ENCODE measurements at regions not wholly inside any gene's neighbourhood (a gene's known extent, or its start where the extent isn't known, plus 50 kb on each side); places are given as distances from the start of the nearest gene placed in this dataset.

DNA sequence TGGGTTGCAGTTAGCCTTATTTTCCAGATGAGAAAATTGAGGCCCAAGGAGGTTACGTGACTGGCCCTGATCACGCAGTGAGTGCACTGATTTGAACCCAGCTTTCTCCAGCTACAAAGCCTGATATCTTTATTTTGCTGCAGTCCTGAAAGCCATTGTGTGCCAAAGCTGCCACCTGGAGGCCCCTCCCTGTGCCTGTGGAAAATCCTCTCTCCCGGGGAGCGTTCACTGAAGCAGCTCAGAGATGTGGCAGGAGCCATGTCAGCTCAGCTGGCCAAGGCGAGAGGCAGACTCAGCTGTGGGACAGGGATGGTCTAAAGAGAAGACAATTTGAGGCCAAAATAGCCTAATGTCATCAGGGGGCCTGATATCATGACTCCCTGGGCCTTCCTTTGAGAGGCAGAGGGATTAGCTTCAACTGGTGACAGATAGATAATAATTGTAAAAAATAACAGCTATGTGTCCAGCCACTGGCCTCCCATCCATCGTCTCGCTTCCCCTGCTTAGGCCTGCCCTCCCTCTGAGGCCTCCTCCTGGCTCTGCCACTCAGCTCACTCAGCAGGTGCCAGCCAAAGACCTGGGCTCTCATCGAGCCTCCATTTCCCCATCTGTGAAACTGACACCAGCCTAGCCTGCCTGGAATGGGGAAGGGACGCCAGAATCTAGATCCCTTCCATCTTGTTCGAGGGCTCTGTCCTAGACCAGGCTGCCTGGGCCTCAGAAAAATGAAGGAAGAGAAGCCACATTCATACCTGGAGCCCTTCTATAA, 74.3 kb upstream of the GGTA1 start:
- H3K9me3 ChIP-seq: no peaks in the 10 kb centered on the region
- CTCF ChIA-PET: interaction anchor here (0.8 to 4.8 kb wide), 6 partner anchors 10 to 549 kb away, joined by 3 to 22 read pairs (median 3); no protein-coding TSS in a partner anchor
- FAIRE-seq: no peak

DNA sequence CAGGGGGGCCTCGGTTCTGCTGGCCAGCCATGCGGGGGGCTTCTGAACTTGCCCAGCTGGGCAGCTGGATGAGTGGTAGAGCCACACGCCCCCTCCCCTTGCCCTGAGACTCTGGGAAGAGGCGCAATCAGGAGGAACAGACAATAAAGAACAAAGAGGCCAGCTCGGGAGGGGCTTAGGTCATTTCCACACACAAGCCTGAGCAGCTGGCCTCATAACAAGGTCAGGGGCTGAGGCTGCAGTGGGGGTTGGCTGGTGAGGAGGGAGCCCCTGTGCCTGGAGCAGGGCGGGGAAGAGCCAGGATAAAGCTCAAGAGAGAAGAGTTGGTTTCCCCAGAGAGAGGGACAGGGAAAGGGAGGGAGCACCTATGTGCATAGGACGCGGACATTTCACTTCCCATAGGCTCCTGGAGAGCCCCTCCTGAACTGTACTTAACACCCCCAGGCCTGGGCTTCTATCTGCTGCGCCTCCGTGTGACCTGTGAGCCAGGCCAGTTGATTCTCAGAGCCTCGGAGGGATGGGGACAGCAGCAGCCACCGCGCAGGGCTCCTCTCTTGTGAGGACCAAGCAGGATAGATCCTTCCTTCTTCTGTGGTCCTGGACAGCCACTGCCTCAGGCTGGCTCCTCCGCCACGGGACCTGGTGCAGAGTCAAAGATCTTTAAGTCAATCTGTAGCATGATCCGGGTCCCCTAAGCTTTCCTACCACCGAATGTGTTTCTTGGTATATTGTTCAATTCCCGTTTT, 75.3 kb upstream of the GGTA1 start:
- no peaks in the 10 kb centered on the region for H3K4me1 ChIP-seq
- no peak overlapping the region for H3K4me3 ChIP-seq
- ATAC-seq (no peak), DNase-seq (ENCODE audit: low read depth in 1 of 2, low spot score in 1 of 2) (no peak), FAIRE-seq (no peak)
- WGBS (ENCODE audit: missing lambda C conversion rate): 72% methylated on average over 17 of the region's 18 CpGs
- CTCF ChIA-PET: interaction anchor here (0.7 to 4.8 kb wide), 5 partner anchors 9 to 29 kb away, joined by 3 to 22 read pairs (median 3); no protein-coding TSS in a partner anchor
- POLR2A ChIA-PET: no interaction called here
- no peaks in the 10 kb centered on the region for H3K9me3 ChIP-seq
- no peak overlapping the region for H3K27ac ChIP-seq
- TF ChIP-seq CBX2 (IDR thresholded peaks at IDR 0.05; ENCODE audit: borderline replicate concordance, low read depth) (no peak), JUN (IDR thresholded peaks at IDR 0.05) (no peak), MAZ (IDR thresholded peaks at IDR 0.05; ENCODE audit: borderline replicate concordance, low read depth, low read length) (no peak), SREBF2 (IDR thresholded peaks at IDR 0.05) (no peak), BHLHE40 (IDR thresholded peaks at IDR 0.05; ENCODE audit: low read depth, low read length) (no peak)
- no peak overlapping the region for H3K4me2 ChIP-seq

More for the DNA sequence above, 74.3 kb upstream of the GGTA1 start:
- no peak overlapping the region for H3K4me2 ChIP-seq
- no peak overlapping the region for H3K4me3 ChIP-seq
- 84% methylated on average over 10 of the region's 10 CpGs for WGBS (ENCODE audit: missing lambda C conversion rate)
- no peak overlapping the region for H3K27ac ChIP-seq
- no peak for DNase-seq (ENCODE audit: low read depth in 1 of 2, low spot score in 1 of 2)
- H3K4me1 ChIP-seq: no peaks in the 10 kb centered on the region
- POLR2A ChIA-PET: no interaction called here
- no peak for TF ChIP-seq BHLHE40 (IDR thresholded peaks at IDR 0.05; ENCODE audit: low read depth, low read length)
- no peak for TF ChIP-seq FOSB (CRISPR knock-in tag; IDR thresholded peaks at IDR 0.05)
- no peak for TF ChIP-seq EHF (CRISPR knock-in tag; IDR thresholded peaks at IDR 0.05)
- no peak for TF ChIP-seq KDM1A (IDR thresholded peaks at IDR 0.05; ENCODE audit: low read depth)
- TF ChIP-seq CHD2 (IDR thresholded peaks at IDR 0.05; ENCODE audit: low read length, partially characterized antibody): no peak
- no peak for TF ChIP-seq SMC3 (IDR thresholded peaks at IDR 0.05)
- TF ChIP-seq ZSCAN20 (CRISPR knock-in tag; IDR thresholded peaks at IDR 0.05): no peak
- TF ChIP-seq, protein P1, sequence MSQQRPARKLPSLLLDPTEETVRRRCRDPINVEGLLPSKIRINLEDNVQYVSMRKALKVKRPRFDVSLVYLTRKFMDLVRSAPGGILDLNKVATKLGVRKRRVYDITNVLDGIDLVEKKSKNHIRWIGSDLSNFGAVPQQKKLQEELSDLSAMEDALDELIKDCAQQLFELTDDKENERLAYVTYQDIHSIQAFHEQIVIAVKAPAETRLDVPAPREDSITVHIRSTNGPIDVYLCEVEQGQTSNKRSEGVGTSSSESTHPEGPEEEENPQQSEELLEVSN (IDR thresholded peaks at IDR 0.05; ENCODE audit: borderline replicate concordance, low read depth): no peak
- TF ChIP-seq MAZ (IDR thresholded peaks at IDR 0.05; ENCODE audit: borderline replicate concordance, low read depth, low read length): no peak
- TF ChIP-seq, protein P2, sequence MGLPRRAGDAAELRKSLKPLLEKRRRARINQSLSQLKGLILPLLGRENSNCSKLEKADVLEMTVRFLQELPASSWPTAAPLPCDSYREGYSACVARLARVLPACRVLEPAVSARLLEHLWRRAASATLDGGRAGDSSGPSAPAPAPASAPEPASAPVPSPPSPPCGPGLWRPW (IDR thresholded peaks at IDR 0.05): no peak
- TF ChIP-seq KDM5A (IDR thresholded peaks at IDR 0.05): no peak
- no peak for TF ChIP-seq CEBPB (IDR thresholded peaks at IDR 0.05)
- no peak for TF ChIP-seq JUN (IDR thresholded peaks at IDR 0.05)
- TF ChIP-seq, protein P3, sequence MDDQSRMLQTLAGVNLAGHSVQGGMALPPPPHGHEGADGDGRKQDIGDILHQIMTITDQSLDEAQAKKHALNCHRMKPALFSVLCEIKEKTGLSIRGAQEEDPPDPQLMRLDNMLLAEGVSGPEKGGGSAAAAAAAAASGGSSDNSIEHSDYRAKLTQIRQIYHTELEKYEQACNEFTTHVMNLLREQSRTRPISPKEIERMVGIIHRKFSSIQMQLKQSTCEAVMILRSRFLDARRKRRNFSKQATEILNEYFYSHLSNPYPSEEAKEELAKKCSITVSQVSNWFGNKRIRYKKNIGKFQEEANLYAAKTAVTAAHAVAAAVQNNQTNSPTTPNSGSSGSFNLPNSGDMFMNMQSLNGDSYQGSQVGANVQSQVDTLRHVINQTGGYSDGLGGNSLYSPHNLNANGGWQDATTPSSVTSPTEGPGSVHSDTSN (IDR thresholded peaks at IDR 0.05): no peak
- no peak for ATAC-seq

DNA sequence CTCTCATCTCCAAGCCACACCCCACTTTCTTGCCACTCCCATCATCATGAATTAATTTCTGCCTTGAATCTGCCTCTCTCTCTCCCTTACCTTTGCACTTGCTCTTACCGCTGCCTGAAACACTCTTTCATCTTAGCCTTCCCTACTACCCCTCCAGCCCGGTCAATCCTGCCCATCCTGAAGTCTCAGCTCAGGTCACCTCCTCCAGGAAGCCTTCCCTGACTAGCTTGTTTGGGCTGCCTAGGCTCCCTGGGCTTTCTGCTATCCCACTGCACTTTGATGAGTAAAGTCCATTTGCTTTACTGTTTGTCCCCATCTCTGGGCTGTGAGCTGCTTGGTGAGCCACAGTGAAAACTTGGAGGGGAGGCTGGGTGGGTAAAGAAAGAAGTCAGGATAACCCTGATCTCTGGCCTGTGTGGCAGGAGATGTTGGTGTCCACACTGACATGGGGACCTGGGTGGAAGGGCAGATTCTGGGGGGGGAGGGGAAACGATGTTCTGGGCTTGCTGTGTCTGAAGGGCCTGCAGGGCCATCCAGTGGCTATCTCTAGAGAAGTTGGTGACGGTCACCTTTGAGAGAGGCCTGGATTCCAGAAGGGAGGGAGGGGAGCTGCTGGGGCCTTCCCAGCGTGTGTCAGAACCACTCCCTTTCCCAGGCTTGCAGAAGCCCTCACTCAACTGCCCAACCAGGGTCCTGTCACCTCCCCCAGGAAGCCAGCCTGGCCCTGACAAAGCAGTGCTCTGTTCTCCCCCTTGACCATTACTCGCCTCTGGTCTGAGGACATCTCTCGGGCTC, 75.0 kb upstream of the DAB2IP start:
- no peak overlapping the region for H3K4me2 ChIP-seq
- 66% methylated on average over 7 of the region's 7 CpGs for WGBS (ENCODE audit: missing lambda C conversion rate)
- H3K4me1 ChIP-seq: no peaks in the 10 kb centered on the region
- no peaks in the 10 kb centered on the region for H3K9me3 ChIP-seq
- DNase-seq (ENCODE audit: low read depth in 1 of 2, low spot score in 1 of 2) (no peak), ATAC-seq (no peak; a peak in 2 of 6 replicates), FAIRE-seq (no peak)
- ChIA-PET CTCF (interaction anchor here (0.6 to 3.2 kb wide), 4 partner anchors 19 to 388 kb away, joined by 3 to 14 read pairs (median 4); no protein-coding TSS in a partner anchor), POLR2A (no interaction called here)
- H3K27ac ChIP-seq: no peak overlapping the region
- TF ChIP-seq ZFP36 (IDR thresholded peaks at IDR 0.05; ENCODE audit: borderline replicate concordance, partially characterized antibody): peak; percentile 88
- TF ChIP-seq, protein P4, sequence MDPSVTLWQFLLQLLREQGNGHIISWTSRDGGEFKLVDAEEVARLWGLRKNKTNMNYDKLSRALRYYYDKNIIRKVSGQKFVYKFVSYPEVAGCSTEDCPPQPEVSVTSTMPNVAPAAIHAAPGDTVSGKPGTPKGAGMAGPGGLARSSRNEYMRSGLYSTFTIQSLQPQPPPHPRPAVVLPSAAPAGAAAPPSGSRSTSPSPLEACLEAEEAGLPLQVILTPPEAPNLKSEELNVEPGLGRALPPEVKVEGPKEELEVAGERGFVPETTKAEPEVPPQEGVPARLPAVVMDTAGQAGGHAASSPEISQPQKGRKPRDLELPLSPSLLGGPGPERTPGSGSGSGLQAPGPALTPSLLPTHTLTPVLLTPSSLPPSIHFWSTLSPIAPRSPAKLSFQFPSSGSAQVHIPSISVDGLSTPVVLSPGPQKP (IDR thresholded peaks at IDR 0.05; ENCODE audit: low read depth, low read length): no peak
- no peak overlapping the region for H3K4me3 ChIP-seq
